GM19043 (cell line): ENCODE measurements at regions not wholly inside any gene's neighbourhood (a gene's known extent, or its start where the extent isn't known, plus 50 kb on each side); places are given as distances from the start of the nearest gene placed in this dataset.

Experiments
- ATAC-seq: cut with Tn5 transposase; IDR thresholded peaks from one replicate; pipeline ENCODE4 v1.9.1; 2021; ENCODE audit warnings: low read depth; ENCODE audit not compliant: unreplicated experiment

GRCh38 chr10:121092720-121093095, 241.5 kb downstream of the WDR11 start:
- ATAC-seq: no peak

GRCh38 chr10:121096617-121097431, 245.7 kb downstream of the WDR11 start:
- ATAC-seq: no peak

- no peak for ATAC-seq
Observed at GRCh38 chr10:121098211-121098610, 247.0 kb downstream of the WDR11 start.

- no peak for ATAC-seq
Observed at GRCh38 chr10:121098751-121099150, 247.6 kb downstream of the WDR11 start.

- no peak for ATAC-seq
Observed at GRCh38 chr10:121099181-121099580, 248.0 kb downstream of the WDR11 start.

GRCh38 chr10:121099592-121099991, 248.4 kb downstream of the WDR11 start:
- no peak for ATAC-seq

- ATAC-seq: no peak
Observed at GRCh38 chr10:121101561-121101960, 250.4 kb downstream of the WDR11 start.

GRCh38 chr10:121102706-121103105, 251.5 kb downstream of the WDR11 start:
- no peak for ATAC-seq

GRCh38 chr10:121104476-121105111, 253.4 kb downstream of the WDR11 start:
- ATAC-seq: no peak

GRCh38 chr10:121106611-121107010, 255.4 kb downstream of the WDR11 start:
- ATAC-seq: no peak

- ATAC-seq: no peak
Observed at GRCh38 chr10:121108051-121108450, 256.9 kb downstream of the WDR11 start.

GRCh38 chr10:121110369-121110768, 259.2 kb downstream of the WDR11 start:
- no peak for ATAC-seq

GRCh38 chr10:121112136-121112535, 261.0 kb downstream of the WDR11 start:
- ATAC-seq: no peak

GRCh38 chr10:121112579-121113384, 261.6 kb downstream of the WDR11 start:
- ATAC-seq: no peak

- no peak for ATAC-seq
Observed at GRCh38 chr10:121113385-121113696, 262.2 kb downstream of the WDR11 start.

GRCh38 chr10:121113911-121114310, 262.7 kb downstream of the WDR11 start:
- ATAC-seq: no peak

GRCh38 chr10:121115154-121115553, 264.0 kb downstream of the WDR11 start:
- ATAC-seq: no peak

GRCh38 chr10:121121462-121121861, 270.3 kb downstream of the WDR11 start:
- ATAC-seq: no peak

- no peak for ATAC-seq
Observed at GRCh38 chr10:121127151-121127906, 276.2 kb downstream of the WDR11 start.

GRCh38 chr10:121128164-121128563, 277.0 kb downstream of the WDR11 start:
- no peak for ATAC-seq

- no peak for ATAC-seq
Observed at GRCh38 chr10:121129266-121129665, 278.1 kb downstream of the WDR11 start.
